CD4-positive, alpha-beta T cell treated with Interleukin-15 for 4 hours (primary cell): ENCODE measurements at regions not wholly inside any gene's neighbourhood (a gene's known extent, or its start where the extent isn't known, plus 50 kb on each side); places are given as distances from the start of the nearest gene placed in this dataset.

Experiments used
- DNase-seq: peaks from one replicate; pipeline ENCODE4 v3.0.0-alpha.2; 2020; ENCODE audit warnings: low spot score

- no peak for DNase-seq
Measured at GRCh38 chr4:32985256-32985655, 2265.1 kb downstream of the PCDH7 start.

- no peak for DNase-seq
Measured at GRCh38 chr4:32986236-32986635, 2266.1 kb downstream of the PCDH7 start.

- no peak for DNase-seq
Measured at GRCh38 chr4:32987111-32987510, 2266.9 kb downstream of the PCDH7 start.

- no peak for DNase-seq
Measured at GRCh38 chr4:32988165-32988811, 2268.1 kb downstream of the PCDH7 start.

GRCh38 chr4:32991663-32992062 is 2271.5 kb downstream of the PCDH7 start:
- no peak for DNase-seq

GRCh38 chr4:32994981-32995881 is 2275.1 kb downstream of the PCDH7 start:
- DNase-seq = no peak

- DNase-seq = no peak
Measured at GRCh38 chr4:33013282-33013681, 2293.1 kb downstream of the PCDH7 start.

- no peak for DNase-seq
Measured at GRCh38 chr4:33025236-33025635, 2305.1 kb downstream of the PCDH7 start.

GRCh38 chr4:33029976-33030375 is 2309.8 kb downstream of the PCDH7 start:
- DNase-seq = no peak

GRCh38 chr4:33031328-33031727 is 2311.2 kb downstream of the PCDH7 start:
- no peak for DNase-seq

- DNase-seq = no peak
Measured at GRCh38 chr4:33037464-33037863, 2317.3 kb downstream of the PCDH7 start.

GRCh38 chr4:33045334-33045733 is 2325.2 kb downstream of the PCDH7 start:
- DNase-seq = no peak

GRCh38 chr4:33052241-33052640 is 2332.1 kb downstream of the PCDH7 start:
- no peak for DNase-seq

- DNase-seq = no peak
Measured at GRCh38 chr4:33054161-33054560, 2334.0 kb downstream of the PCDH7 start.

GRCh38 chr4:33054656-33055196 is 2334.6 kb downstream of the PCDH7 start:
- DNase-seq = no peak

GRCh38 chr4:33057736-33058135 is 2337.6 kb downstream of the PCDH7 start:
- DNase-seq = no peak

- DNase-seq = no peak
Measured at GRCh38 chr4:33058998-33059397, 2338.8 kb downstream of the PCDH7 start.

- DNase-seq = no peak
Measured at GRCh38 chr4:33060674-33061542, 2340.7 kb downstream of the PCDH7 start.

GRCh38 chr4:33061727-33062126 is 2341.6 kb downstream of the PCDH7 start:
- DNase-seq = no peak

- no peak for DNase-seq
Measured at GRCh38 chr4:33062155-33062806, 2342.1 kb downstream of the PCDH7 start.

- no peak for DNase-seq
Measured at GRCh38 chr4:33063241-33063640, 2343.1 kb downstream of the PCDH7 start.

GRCh38 chr4:33064238-33064637 is 2344.1 kb downstream of the PCDH7 start:
- DNase-seq = no peak
